PFSK-1 (cell line): ENCODE measurements at regions not wholly inside any gene's neighbourhood (a gene's known extent, or its start where the extent isn't known, plus 50 kb on each side); places are given as distances from the start of the nearest gene placed in this dataset.

Experiments
- POLR2AphosphoS5 ChIP-seq: IDR thresholded peaks from 2 replicates; pipeline ENCODE4 v1.6.1; 2012; ENCODE audit warnings: low read depth, mild to moderate bottlenecking, control low read depth, low read length, moderate library complexity
- TAF1 ChIP-seq: IDR thresholded peaks from 2 replicates; pipeline ENCODE4 v1.6.1; 2012; ENCODE audit warnings: low read length, control low read depth, borderline replicate concordance; ENCODE audit not compliant: insufficient read depth
- TF ChIP-seq, protein P1 (sequence below), 2 experiments: IDR thresholded peaks; 2 replicates each; pipeline versions ENCODE4 v1.6.1 to v1.8.0; 2011 to 2012; ENCODE audit warnings: low read depth in 2 of 2, low read length in 2 of 2, control low read depth in 1 of 2, inconsistent platforms in 1 of 2, mild to moderate bottlenecking in 1 of 2, moderate library complexity in 1 of 2; ENCODE audit not compliant: insufficient read depth in 1 of 2

DNA sequence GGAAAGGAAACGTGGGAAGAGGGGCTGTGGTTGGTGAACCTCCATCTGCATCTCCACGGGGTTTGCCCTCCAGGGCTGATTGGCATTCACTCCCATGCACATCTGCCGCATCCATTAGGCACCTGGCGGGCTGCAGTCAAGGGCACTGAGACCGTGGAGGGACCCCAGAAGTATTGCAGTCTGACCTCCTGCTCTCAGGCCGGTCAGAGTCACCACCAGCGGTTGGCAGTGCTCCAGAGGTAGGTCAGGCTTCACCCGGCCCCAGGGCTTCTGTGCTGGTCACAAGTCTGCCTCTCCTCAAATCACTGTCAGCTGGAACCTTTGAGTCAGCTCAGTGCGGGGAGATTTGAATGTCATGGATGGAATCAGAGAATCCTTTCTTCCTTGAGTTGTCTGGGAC is 132.3 kb downstream of the PAPOLA start:
- TF ChIP-seq POLR2AphosphoS5 (no peak), TAF1 (no peak)
- TF ChIP-seq, protein P1, sequence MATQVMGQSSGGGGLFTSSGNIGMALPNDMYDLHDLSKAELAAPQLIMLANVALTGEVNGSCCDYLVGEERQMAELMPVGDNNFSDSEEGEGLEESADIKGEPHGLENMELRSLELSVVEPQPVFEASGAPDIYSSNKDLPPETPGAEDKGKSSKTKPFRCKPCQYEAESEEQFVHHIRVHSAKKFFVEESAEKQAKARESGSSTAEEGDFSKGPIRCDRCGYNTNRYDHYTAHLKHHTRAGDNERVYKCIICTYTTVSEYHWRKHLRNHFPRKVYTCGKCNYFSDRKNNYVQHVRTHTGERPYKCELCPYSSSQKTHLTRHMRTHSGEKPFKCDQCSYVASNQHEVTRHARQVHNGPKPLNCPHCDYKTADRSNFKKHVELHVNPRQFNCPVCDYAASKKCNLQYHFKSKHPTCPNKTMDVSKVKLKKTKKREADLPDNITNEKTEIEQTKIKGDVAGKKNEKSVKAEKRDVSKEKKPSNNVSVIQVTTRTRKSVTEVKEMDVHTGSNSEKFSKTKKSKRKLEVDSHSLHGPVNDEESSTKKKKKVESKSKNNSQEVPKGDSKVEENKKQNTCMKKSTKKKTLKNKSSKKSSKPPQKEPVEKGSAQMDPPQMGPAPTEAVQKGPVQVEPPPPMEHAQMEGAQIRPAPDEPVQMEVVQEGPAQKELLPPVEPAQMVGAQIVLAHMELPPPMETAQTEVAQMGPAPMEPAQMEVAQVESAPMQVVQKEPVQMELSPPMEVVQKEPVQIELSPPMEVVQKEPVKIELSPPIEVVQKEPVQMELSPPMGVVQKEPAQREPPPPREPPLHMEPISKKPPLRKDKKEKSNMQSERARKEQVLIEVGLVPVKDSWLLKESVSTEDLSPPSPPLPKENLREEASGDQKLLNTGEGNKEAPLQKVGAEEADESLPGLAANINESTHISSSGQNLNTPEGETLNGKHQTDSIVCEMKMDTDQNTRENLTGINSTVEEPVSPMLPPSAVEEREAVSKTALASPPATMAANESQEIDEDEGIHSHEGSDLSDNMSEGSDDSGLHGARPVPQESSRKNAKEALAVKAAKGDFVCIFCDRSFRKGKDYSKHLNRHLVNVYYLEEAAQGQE (IDR thresholded peaks at IDR 0.05; ENCODE audit: insufficient read depth in 1 of 2, low read depth in 2 of 2, low read length in 2 of 2) = no peak
